Glutamatergic neuron (in vitro differentiated cells): ENCODE measurements at regions not wholly inside any gene's neighbourhood (a gene's known extent, or its start where the extent isn't known, plus 50 kb on each side); places are given as distances from the start of the nearest gene placed in this dataset.
A peak's percentile ranks its signal among the peaks of the same experiment; 100 is the strongest.

Source experiments
- DNase-seq: peaks from one replicate; pipeline ENCODE4 v3.0.0; 2022
- H3K27ac Mint-ChIP-seq: one replicate; pipeline ENCODE4 v1.8.0; 2020; ENCODE audit warnings: mild to moderate bottlenecking, mixed read lengths, inconsistent platforms; ENCODE audit not compliant: unreplicated experiment
- H3K27me3 Mint-ChIP-seq: one replicate; pipeline ENCODE4 v1.8.0; 2020; ENCODE audit warnings: mild to moderate bottlenecking, moderate library complexity, mixed read lengths, inconsistent platforms; ENCODE audit not compliant: unreplicated experiment
- H3K36me3 Mint-ChIP-seq: one replicate; pipeline ENCODE4 v1.8.0; 2020; ENCODE audit warnings: mild to moderate bottlenecking, mixed read lengths, inconsistent platforms; ENCODE audit not compliant: unreplicated experiment
- H3K4me1 Mint-ChIP-seq: one replicate; pipeline ENCODE4 v1.8.0; 2020; ENCODE audit warnings: mild to moderate bottlenecking, low read depth, mixed read lengths, inconsistent platforms; ENCODE audit not compliant: unreplicated experiment
- H3K4me3 Mint-ChIP-seq: one replicate; pipeline ENCODE4 v1.8.0; 2020; ENCODE audit warnings: mild to moderate bottlenecking, mixed read lengths, inconsistent platforms; ENCODE audit not compliant: unreplicated experiment
- H3K9me3 Mint-ChIP-seq: one replicate; pipeline ENCODE4 v1.8.0; 2020; ENCODE audit warnings: mild to moderate bottlenecking, moderate library complexity, mixed read lengths, inconsistent platforms; ENCODE audit not compliant: unreplicated experiment
- TF ChIP-seq, protein P1 (sequence below): fragments of 200-600 bp; sonication (generic); IDR thresholded peaks from one replicate; pipeline ENCODE4 v1.5.0; 2021; ENCODE audit not compliant: partially characterized antibody, unreplicated experiment

DNA sequence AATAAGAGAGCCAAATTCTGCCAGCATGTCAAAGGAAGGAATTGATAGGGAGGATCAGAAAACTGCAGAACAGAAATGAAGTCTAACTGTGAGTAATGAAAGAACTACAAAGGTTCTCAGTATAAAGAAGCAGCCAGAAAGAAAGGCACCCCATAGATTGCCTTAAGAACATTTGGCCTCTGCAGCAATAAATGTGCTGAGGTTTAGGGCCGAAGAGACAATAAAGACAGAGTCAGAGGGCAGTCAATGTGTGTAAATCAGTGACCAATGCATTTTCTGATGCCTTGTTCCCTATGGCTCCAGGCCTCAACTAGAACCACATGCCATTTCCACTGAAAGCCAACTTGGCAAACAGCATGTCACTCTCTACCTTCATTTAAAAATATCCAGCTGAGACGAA, 281.0 kb downstream of the HINT1 start:
- DNase-seq: no peak
- no peaks in the 10 kb centered on the region for H3K9me3 Mint-ChIP-seq
- H3K27me3 Mint-ChIP-seq: peaks cover 1% of the 10 kb centered on the region
- TF ChIP-seq, protein P1, sequence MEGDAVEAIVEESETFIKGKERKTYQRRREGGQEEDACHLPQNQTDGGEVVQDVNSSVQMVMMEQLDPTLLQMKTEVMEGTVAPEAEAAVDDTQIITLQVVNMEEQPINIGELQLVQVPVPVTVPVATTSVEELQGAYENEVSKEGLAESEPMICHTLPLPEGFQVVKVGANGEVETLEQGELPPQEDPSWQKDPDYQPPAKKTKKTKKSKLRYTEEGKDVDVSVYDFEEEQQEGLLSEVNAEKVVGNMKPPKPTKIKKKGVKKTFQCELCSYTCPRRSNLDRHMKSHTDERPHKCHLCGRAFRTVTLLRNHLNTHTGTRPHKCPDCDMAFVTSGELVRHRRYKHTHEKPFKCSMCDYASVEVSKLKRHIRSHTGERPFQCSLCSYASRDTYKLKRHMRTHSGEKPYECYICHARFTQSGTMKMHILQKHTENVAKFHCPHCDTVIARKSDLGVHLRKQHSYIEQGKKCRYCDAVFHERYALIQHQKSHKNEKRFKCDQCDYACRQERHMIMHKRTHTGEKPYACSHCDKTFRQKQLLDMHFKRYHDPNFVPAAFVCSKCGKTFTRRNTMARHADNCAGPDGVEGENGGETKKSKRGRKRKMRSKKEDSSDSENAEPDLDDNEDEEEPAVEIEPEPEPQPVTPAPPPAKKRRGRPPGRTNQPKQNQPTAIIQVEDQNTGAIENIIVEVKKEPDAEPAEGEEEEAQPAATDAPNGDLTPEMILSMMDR: no peak
- H3K4me1 Mint-ChIP-seq: peaks cover 3% of the 10 kb centered on the region
- no peak overlapping the region for H3K27ac Mint-ChIP-seq
- H3K4me3 Mint-ChIP-seq: no peak overlapping the region
- no peaks in the 10 kb centered on the region for H3K36me3 Mint-ChIP-seq

DNA sequence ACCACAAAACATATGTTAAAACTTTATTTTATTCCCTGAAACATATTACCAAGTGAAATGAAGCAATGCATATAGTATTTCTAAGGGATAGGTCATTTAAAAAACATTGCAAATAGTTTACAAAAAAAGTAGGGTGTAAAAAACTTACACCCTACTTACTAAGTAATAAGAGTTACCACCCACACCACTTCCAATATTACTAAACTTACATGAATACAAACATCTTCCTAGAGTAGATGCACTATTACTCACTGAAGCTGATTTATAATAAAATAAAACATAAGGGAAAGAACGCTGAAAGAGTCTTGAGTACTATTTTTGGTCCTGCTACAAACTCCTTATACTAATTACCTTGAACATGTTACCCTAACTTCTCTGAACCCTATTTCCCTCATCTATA, 289.4 kb downstream of the HINT1 start:
- TF ChIP-seq, protein P1: no peak
- Mint-ChIP-seq H3K36me3 (no peaks in the 10 kb centered on the region), H3K4me1 (no peaks in the 10 kb centered on the region), H3K27me3 (no peaks in the 10 kb centered on the region), H3K27ac (no peak overlapping the region), H3K9me3 (no peaks in the 10 kb centered on the region), H3K4me3 (no peak overlapping the region)
- DNase-seq: no peak

GRCh38 chr5:130874861-130875417, 290.1 kb downstream of the HINT1 start:
- TF ChIP-seq, protein P1: no peak
- no peaks in the 10 kb centered on the region for H3K4me1 Mint-ChIP-seq
- no peak overlapping the region for H3K27ac Mint-ChIP-seq
- H3K36me3 Mint-ChIP-seq: no peaks in the 10 kb centered on the region
- DNase-seq: no peak
- no peaks in the 10 kb centered on the region for H3K27me3 Mint-ChIP-seq
- H3K9me3 Mint-ChIP-seq: no peaks in the 10 kb centered on the region
- no peak overlapping the region for H3K4me3 Mint-ChIP-seq

GRCh38 chr5:130871346-130872086, 293.5 kb downstream of the HINT1 start:
- Mint-ChIP-seq H3K9me3 (no peaks in the 10 kb centered on the region), H3K27me3 (no peaks in the 10 kb centered on the region), H3K4me1 (no peaks in the 10 kb centered on the region), H3K4me3 (no peak overlapping the region), H3K27ac (no peak overlapping the region), H3K36me3 (no peaks in the 10 kb centered on the region)
- TF ChIP-seq, protein P1: peak; percentile 80
- DNase-seq: peak; percentile 18

GRCh38 chr5:130870691-130871090, 294.4 kb downstream of the HINT1 start:
- H3K4me3 Mint-ChIP-seq: no peak overlapping the region
- TF ChIP-seq, protein P1: no peak
- no peaks in the 10 kb centered on the region for H3K4me1 Mint-ChIP-seq
- no peaks in the 10 kb centered on the region for H3K36me3 Mint-ChIP-seq
- no peak overlapping the region for H3K27ac Mint-ChIP-seq
- DNase-seq: no peak
- no peaks in the 10 kb centered on the region for H3K9me3 Mint-ChIP-seq
- no peaks in the 10 kb centered on the region for H3K27me3 Mint-ChIP-seq
